AG04449 (cell line): ENCODE measurements at regions not wholly inside any gene's neighbourhood (a gene's known extent, or its start where the extent isn't known, plus 50 kb on each side); places are given as distances from the start of the nearest gene placed in this dataset.

Experiments used
- CTCF ChIA-PET: fragments of 350-600 bp; formaldehyde crosslinking; extraction: SDS; loops from one replicate; lab custom pipeline; 2021; ENCODE audit warnings: antibody characterized with exemption; lab: Yijun Ruan, JAX
- POLR2A ChIA-PET: fragments of 400-600, 350-600 bp; formaldehyde crosslinking; extraction: SDS; loops from one replicate; lab custom pipeline; 2020; ENCODE audit warnings: antibody characterized with exemption, inconsistent platforms; lab: Yijun Ruan, JAX
- DNase-seq: peaks from one replicate; pipeline ENCODE4 v3.0.0-alpha.2; 2010; ENCODE audit warnings: low read depth, low spot score
- H3K4me3 ChIP-seq: 2 replicates; pipeline ENCODE4 v1.5.1; 2011; ENCODE audit warnings: low read depth, mild to moderate bottlenecking, control low read depth, low read length
- CTCF ChIP-seq: IDR thresholded peaks from one replicate; pipeline ENCODE4 v1.5.1; 2011; ENCODE audit warnings: mild to moderate bottlenecking, moderate library complexity, low read length, control low read depth, inconsistent platforms; ENCODE audit not compliant: insufficient read depth; ENCODE audit errors: missing control alignments

GRCh38 chr3:110910346-110910955 is 161.2 kb upstream of the NECTIN3 start:
- ChIA-PET POLR2A (no interaction called here), CTCF (no interaction called here)
- no peak for TF ChIP-seq CTCF

GRCh38 chr3:110918963-110919362 is 152.7 kb upstream of the NECTIN3 start:
- ChIA-PET POLR2A (no interaction called here), CTCF (no interaction called here)
- DNase-seq = no peak
- no peak overlapping the region for H3K4me3 ChIP-seq
- TF ChIP-seq CTCF = no peak

More at GRCh38 chr3:110910346-110910955, 161.2 kb upstream of the NECTIN3 start:
- no peak overlapping the region for H3K4me3 ChIP-seq
- no peak for DNase-seq

GRCh38 chr3:110925798-110926197 is 145.8 kb upstream of the NECTIN3 start:
- no peak overlapping the region for H3K4me3 ChIP-seq
- no peak for TF ChIP-seq CTCF
- ChIA-PET POLR2A (interaction anchor here (1.0 kb wide), 1 partner anchor 11 kb away, joined by 3 read pairs; no protein-coding TSS in a partner anchor), CTCF (no interaction called here)
- no peak for DNase-seq

- POLR2A ChIA-PET = no interaction called here
- no peak for TF ChIP-seq CTCF
- no peak for DNase-seq
Observed at GRCh38 chr3:110928016-110928662, 143.5 kb upstream of the NECTIN3 start.

GRCh38 chr3:110929816-110930215 is 141.8 kb upstream of the NECTIN3 start:
- ChIA-PET CTCF (no interaction called here), POLR2A (no interaction called here)
- no peak for TF ChIP-seq CTCF
- DNase-seq = no peak
- H3K4me3 ChIP-seq = no peak overlapping the region

More at GRCh38 chr3:110928016-110928662, 143.5 kb upstream of the NECTIN3 start:
- H3K4me3 ChIP-seq = no peak overlapping the region
- CTCF ChIA-PET = no interaction called here

GRCh38 chr3:110932567-110932966 is 139.0 kb upstream of the NECTIN3 start:
- no peak for DNase-seq
- no peak overlapping the region for H3K4me3 ChIP-seq
- POLR2A ChIA-PET = no interaction called here
- no peak for TF ChIP-seq CTCF
- CTCF ChIA-PET = no interaction called here
